SU-DHL-6 (cell line): ENCODE measurements at regions not wholly inside any gene's neighbourhood (a gene's known extent, or its start where the extent isn't known, plus 50 kb on each side); places are given as distances from the start of the nearest gene placed in this dataset.

Experiments
- H2AFZ ChIP-seq: fragments of 200-600 bp; sonication (generic); 2 replicates; pipeline ENCODE4 v1.6.1; 2014; ENCODE audit warnings: low read depth, mild to moderate bottlenecking, moderate library complexity, mixed read lengths, antibody characterized with exemption, low read length; ENCODE audit not compliant: severe bottlenecking
- H3F3A ChIP-seq: fragments of 200-600 bp; shearing (Covaris generic); 2 replicates; pipeline ENCODE4 v1.6.0; 2016; ENCODE audit warnings: antibody characterized with exemption, mild to moderate bottlenecking; ENCODE audit not compliant: insufficient read depth
- H3K27ac ChIP-seq: fragments of 200-600 bp; sonication (generic); 2 replicates; pipeline ENCODE4 v1.5.1; 2016; ENCODE audit warnings: low read depth, mild to moderate bottlenecking, low read length, moderate library complexity, mixed read lengths
- H3K27me3 ChIP-seq: fragments of 200-600 bp; sonication (generic), shearing (Covaris generic); 2 replicates; pipeline ENCODE4 v1.6.0; 2014; ENCODE audit warnings: mild to moderate bottlenecking, low read length
- H3K36me3 ChIP-seq: fragments of 200-600 bp; sonication (generic); 2 replicates; pipeline ENCODE4 v1.6.1; 2014; ENCODE audit warnings: mild to moderate bottlenecking, low read length, mixed read lengths
- H3K4me2 ChIP-seq: fragments of 300-600, 200-600 bp; shearing (Covaris generic), sonication (generic); 2 replicates; pipeline ENCODE4 v1.6.0; 2014; ENCODE audit warnings: low read length, low read depth, mild to moderate bottlenecking; ENCODE audit not compliant: poor library complexity, severe bottlenecking
- H3K4me3 ChIP-seq: fragments of 200-600 bp; sonication (generic); 2 replicates; pipeline ENCODE4 v1.5.1; 2014; ENCODE audit warnings: antibody characterized with exemption, low read length, mild to moderate bottlenecking, mixed read lengths; ENCODE audit not compliant: insufficient read depth, poor library complexity, severe bottlenecking
- H3K79me2 ChIP-seq: fragments of 200-600 bp; sonication (generic); 2 replicates; pipeline ENCODE4 v1.6.1; 2014; ENCODE audit warnings: mild to moderate bottlenecking, low read length, moderate library complexity; ENCODE audit not compliant: insufficient read depth
- H3K9ac ChIP-seq: fragments of 200-600 bp; sonication (generic); 2 replicates; pipeline ENCODE4 v1.7.0; 2014; ENCODE audit warnings: mild to moderate bottlenecking, low read length
- H3K9me2 ChIP-seq: fragments of 200-600 bp; sonication (generic); replicated peaks from 2 replicates; pipeline ENCODE4 v1.6.1; 2014; ENCODE audit warnings: low read length; ENCODE audit not compliant: insufficient read depth
- H3K9me3 ChIP-seq: fragments of 200-600 bp; sonication (generic); 2 replicates; pipeline ENCODE4 v1.6.1; 2014; ENCODE audit warnings: low read length, mixed read lengths; ENCODE audit not compliant: insufficient read depth
- H4K20me1 ChIP-seq: fragments of 200-600 bp; sonication (generic); 2 replicates; pipeline ENCODE4 v1.6.1; 2014; ENCODE audit warnings: low read depth, mild to moderate bottlenecking, antibody characterized with exemption, low read length, moderate library complexity, mixed read lengths
- EZH2phosphoT487 ChIP-seq: fragments of 200-600 bp; sonication (generic), shearing (Covaris generic); conservative IDR thresholded peaks from 2 replicates; pipeline ENCODE4 v1.6.1; 2018; ENCODE audit warnings: mild to moderate bottlenecking, antibody characterized with exemption, low read length, moderate library complexity, mixed read lengths
- TF ChIP-seq, protein P1 (sequence below): fragments of 200-600 bp; sonication (generic); IDR thresholded peaks from one replicate; pipeline ENCODE4 v1.5.1; 2017; ENCODE audit warnings: antibody characterized with exemption, mild to moderate bottlenecking, low read length, moderate library complexity; ENCODE audit not compliant: insufficient read depth, poor library complexity, severe bottlenecking

DNA sequence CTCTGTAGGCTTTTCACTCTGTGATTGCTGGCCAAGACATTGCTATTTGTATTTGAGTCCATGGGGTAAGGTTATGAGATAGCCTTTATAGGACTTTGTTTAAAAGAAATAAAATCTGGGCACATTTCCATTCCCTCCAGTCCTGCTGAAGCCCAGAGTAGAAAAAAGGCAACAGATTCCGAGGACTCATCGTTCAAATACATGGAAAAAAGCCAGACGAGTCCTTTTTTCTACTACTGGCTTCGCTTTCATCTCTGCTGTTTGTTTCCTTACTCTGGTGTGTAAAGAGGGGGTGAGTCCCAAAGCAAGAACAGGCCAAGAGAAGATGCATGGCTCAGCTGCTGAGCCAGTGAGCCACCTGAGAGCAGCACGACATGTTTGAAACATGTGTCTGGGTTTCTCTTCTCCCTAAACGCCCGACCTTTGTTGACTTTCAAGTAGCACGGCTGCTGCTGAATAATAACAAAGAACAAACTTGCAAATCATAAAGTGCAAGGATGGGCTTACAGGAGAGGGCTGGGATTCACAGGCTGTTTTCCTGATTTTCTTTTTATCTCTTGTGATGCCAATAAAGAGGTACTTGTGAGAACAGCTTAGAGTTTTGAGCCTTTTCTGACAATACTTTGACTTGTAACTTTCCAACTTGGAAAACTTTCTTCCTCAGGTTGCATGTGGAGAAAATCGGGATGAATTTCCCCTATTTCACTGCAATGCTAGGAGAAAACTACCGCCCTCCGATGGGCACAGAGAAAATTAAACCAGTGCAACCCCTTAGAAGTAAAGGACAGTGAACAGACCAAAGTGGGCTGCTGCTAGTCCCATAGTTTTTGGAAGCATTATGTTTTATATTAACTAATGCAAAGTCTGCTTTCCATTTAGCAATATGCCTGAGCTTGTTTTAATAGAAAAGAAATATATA is 195.2 kb upstream of the RAG2 start:
- Histone ChIP-seq H4K20me1 (no peaks in the 10 kb centered on the region), H2AFZ (no peak overlapping the region), H3K4me2 (no peak overlapping the region), H3K9me2 (no peaks in the 10 kb centered on the region), H3K9ac (no peak overlapping the region), H3K27ac (no peak overlapping the region), H3K36me3 (no peaks in the 10 kb centered on the region; the same call in 1 of the 2 replicates), H3F3A (no peaks in the 10 kb centered on the region), H3K9me3 (no peaks in the 10 kb centered on the region), H3K27me3 (no peaks in the 10 kb centered on the region), H3K79me2 (no peaks in the 10 kb centered on the region), H3K4me3 (no peak overlapping the region)
- TF ChIP-seq, protein P1, sequence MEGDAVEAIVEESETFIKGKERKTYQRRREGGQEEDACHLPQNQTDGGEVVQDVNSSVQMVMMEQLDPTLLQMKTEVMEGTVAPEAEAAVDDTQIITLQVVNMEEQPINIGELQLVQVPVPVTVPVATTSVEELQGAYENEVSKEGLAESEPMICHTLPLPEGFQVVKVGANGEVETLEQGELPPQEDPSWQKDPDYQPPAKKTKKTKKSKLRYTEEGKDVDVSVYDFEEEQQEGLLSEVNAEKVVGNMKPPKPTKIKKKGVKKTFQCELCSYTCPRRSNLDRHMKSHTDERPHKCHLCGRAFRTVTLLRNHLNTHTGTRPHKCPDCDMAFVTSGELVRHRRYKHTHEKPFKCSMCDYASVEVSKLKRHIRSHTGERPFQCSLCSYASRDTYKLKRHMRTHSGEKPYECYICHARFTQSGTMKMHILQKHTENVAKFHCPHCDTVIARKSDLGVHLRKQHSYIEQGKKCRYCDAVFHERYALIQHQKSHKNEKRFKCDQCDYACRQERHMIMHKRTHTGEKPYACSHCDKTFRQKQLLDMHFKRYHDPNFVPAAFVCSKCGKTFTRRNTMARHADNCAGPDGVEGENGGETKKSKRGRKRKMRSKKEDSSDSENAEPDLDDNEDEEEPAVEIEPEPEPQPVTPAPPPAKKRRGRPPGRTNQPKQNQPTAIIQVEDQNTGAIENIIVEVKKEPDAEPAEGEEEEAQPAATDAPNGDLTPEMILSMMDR = no peak
- TF ChIP-seq EZH2phosphoT487 = no peak

DNA sequence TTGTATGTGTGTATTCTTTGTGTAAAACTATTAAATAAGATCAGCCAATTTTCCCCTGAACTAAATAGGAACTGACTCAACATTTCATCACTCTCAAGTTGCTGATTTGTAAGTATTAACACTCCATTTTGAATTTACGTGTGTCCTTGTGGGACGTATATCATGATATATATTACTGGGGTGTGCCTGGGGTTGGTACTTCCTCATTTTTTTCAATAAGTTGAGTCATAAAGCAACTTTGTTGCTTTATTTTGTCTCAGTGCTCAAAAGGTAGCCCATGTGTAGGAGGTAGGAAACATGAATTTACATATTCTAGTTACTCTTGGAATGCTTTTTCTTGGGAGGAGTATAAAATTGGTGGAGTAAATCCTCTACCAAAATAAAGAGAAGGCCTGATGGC is 193.9 kb upstream of the RAG2 start:
- no peaks in the 10 kb centered on the region for H3K9me2 ChIP-seq
- H3K27ac ChIP-seq = no peak overlapping the region
- no peak overlapping the region for H3K4me2 ChIP-seq
- no peaks in the 10 kb centered on the region for H3K27me3 ChIP-seq
- H3K9me3 ChIP-seq = no peaks in the 10 kb centered on the region
- no peak overlapping the region for H3K4me3 ChIP-seq
- no peak for TF ChIP-seq EZH2phosphoT487
- TF ChIP-seq, protein P1 = no peak
- H3K9ac ChIP-seq = no peak overlapping the region
- H4K20me1 ChIP-seq = no peaks in the 10 kb centered on the region
- no peaks in the 10 kb centered on the region for H3F3A ChIP-seq
- H2AFZ ChIP-seq = no peak overlapping the region
- no peaks in the 10 kb centered on the region; the same call in 1 of the 2 replicates for H3K36me3 ChIP-seq
- no peaks in the 10 kb centered on the region for H3K79me2 ChIP-seq

DNA sequence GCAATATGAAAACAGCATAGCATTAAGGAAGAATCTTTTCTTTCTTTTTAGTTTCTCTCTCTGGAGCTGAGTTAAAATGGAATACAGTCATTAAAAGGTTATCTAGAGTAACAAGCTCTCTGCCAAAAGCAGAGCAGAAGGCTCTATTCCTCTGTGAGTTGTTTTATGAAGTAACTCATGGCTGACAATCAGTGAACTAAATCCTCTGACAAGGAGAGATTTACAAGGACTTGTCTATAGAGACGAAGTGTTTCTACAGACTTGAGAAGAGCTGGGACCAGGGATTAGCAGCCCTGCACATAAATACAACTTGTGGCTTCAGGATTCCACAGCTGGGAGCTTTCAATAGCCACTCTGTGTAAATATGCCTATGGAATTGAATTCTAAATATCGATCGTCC is 192.5 kb upstream of the RAG2 start:
- Histone ChIP-seq H3K4me2 (no peak overlapping the region), H4K20me1 (no peaks in the 10 kb centered on the region), H3K27me3 (no peaks in the 10 kb centered on the region), H3K9ac (no peak overlapping the region), H3K36me3 (no peaks in the 10 kb centered on the region; the same call in 1 of the 2 replicates), H3K4me3 (no peak overlapping the region), H3K9me3 (no peaks in the 10 kb centered on the region), H2AFZ (no peak overlapping the region), H3K27ac (no peak overlapping the region), H3K9me2 (no peaks in the 10 kb centered on the region), H3K79me2 (no peaks in the 10 kb centered on the region), H3F3A (no peaks in the 10 kb centered on the region)
- TF ChIP-seq, protein P1 = no peak
- no peak for TF ChIP-seq EZH2phosphoT487
